ENCODE measurements at regions not wholly inside any gene's neighbourhood (a gene's known extent, or its start where the extent isn't known, plus 50 kb on each side); places are given as distances from the start of the nearest gene placed in this dataset.
A peak's percentile ranks its signal among the peaks of the same experiment; 100 is the strongest.

DNA sequence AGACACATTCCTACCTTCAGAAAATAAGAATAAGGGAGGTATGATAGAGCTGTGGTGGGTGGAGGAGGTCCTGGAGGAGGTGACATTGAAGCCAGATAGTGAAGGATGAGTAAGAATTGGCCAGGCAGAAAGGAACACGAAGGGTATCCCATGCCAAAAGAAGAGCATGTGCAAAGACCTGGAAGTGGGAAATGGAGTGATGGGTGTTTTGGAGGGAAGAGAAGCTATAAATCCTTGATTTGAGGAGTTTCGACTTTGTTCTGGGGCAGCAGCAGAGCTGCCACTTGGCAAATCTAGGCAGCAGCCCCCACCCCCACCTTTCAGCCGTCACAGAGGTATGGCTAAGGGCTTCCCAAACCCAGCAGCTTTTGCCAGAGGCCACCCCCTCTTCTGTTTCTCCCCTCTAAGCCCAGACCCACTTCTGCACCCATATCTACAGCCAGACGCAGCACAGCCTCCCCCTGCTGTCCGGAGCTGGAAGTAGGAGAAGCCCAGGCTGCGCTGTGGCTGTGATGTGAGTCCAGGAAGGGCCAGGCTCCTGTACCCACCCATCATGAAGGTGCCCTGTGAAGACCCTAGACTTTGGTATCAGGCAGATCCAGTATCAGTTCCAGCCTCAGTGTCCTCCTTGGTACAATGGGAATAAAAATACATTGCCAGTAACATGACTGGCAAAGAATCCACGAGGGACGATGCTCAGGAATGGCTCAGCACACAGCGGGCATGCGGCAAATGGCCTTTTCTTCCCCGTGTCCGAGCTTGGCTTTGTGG lies 188.7 kb upstream of the LINGO1 start:
- Histone ChIP-seq H3K4me1 (peaks cover 0 to 22% (median 8%) of the 10 kb centered on the region in 3 donors), H3K36me3 (no peaks in the 10 kb centered on the region), H3K4me3 (no peak overlapping the region), H3K27ac (no peak overlapping the region), H3K9me3 (no peaks in the 10 kb centered on the region), H3K27me3 (peaks cover 81% of the 10 kb centered on the region)
- 17 to 18% methylated on average over 5 of the region's 12 CpGs for WGBS, 2 donors (ENCODE audit: low coverage in 1 of 2)
- no peak for ATAC-seq
- TF ChIP-seq POLR2A (IDR thresholded peaks at IDR 0.05) = no peak
- TF ChIP-seq EP300 (IDR thresholded peaks at IDR 0.05) = no peak
- TF ChIP-seq, protein P1, sequence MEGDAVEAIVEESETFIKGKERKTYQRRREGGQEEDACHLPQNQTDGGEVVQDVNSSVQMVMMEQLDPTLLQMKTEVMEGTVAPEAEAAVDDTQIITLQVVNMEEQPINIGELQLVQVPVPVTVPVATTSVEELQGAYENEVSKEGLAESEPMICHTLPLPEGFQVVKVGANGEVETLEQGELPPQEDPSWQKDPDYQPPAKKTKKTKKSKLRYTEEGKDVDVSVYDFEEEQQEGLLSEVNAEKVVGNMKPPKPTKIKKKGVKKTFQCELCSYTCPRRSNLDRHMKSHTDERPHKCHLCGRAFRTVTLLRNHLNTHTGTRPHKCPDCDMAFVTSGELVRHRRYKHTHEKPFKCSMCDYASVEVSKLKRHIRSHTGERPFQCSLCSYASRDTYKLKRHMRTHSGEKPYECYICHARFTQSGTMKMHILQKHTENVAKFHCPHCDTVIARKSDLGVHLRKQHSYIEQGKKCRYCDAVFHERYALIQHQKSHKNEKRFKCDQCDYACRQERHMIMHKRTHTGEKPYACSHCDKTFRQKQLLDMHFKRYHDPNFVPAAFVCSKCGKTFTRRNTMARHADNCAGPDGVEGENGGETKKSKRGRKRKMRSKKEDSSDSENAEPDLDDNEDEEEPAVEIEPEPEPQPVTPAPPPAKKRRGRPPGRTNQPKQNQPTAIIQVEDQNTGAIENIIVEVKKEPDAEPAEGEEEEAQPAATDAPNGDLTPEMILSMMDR (IDR thresholded peaks at IDR 0.05) = peak in 3 of 4 experiments; percentile 44 to 55 (median 49)
- no peak for TF ChIP-seq POLR2AphosphoS5 (IDR thresholded peaks at IDR 0.05)

DNA sequence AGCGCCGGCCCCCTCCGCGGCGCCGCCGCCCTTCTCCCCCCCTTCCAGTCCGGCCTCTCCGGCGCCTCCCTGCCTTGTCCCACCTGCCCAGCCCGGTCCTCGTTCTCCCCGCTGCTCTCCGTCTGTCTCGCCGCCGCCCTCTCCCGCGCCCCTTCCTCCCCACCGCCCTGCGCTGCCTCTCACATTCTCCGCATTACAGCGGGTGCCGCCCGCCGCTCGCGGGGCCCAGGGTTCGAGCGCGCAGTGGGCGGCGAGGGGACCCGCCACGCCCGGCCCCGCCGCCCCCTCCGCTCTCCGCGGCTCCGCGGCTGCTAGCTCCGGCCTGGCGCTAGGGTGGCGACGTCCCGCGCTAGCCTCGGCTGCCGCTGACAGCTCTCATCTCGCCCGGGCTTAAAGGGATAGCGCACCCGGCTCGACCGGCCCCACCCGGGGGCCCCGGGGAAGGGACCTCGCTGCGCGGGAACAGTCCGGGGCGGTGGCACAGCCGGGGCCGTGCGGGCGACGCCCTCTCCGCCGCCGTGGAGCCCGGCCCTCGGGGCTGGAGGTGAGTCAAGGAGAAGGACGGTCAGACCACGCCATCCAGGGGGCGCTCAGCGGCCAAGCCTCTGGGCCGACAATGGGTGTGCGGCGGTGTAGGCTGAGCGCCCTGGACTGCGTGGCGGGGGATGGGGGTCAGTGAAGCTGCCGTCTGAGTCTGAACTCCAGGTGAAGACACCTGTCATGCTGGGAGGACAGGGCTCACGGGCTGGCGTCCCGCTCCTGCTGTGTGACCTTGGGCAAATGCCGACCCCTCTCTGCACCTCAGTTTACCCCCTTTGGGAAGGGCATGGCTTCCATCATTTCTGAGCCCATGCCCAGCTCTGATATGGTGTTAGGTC lies 187.4 kb upstream of the LINGO1 start:
- H3K9me3 ChIP-seq = no peaks in the 10 kb centered on the region
- peaks cover 0 to 22% (median 8%) of the 10 kb centered on the region in 3 donors for H3K4me1 ChIP-seq
- peaks cover 94% of the 10 kb centered on the region for H3K27me3 ChIP-seq
- H3K4me3 ChIP-seq = peak overlapping the region in 1 of 2 donors; percentile 47
- H3K27ac ChIP-seq = no peak overlapping the region
- no peak for ATAC-seq
- 2 to 4% methylated on average over 14 to 16 of the region's 89 CpGs for WGBS, 2 donors (ENCODE audit: low coverage in 1 of 2)
- no peaks in the 10 kb centered on the region for H3K36me3 ChIP-seq
- TF ChIP-seq, protein P1 (IDR thresholded peaks at IDR 0.05) = no peak
- TF ChIP-seq POLR2AphosphoS5 (IDR thresholded peaks at IDR 0.05) (no peak), POLR2A (IDR thresholded peaks at IDR 0.05) (no peak), EP300 (IDR thresholded peaks at IDR 0.05) (no peak)

DNA sequence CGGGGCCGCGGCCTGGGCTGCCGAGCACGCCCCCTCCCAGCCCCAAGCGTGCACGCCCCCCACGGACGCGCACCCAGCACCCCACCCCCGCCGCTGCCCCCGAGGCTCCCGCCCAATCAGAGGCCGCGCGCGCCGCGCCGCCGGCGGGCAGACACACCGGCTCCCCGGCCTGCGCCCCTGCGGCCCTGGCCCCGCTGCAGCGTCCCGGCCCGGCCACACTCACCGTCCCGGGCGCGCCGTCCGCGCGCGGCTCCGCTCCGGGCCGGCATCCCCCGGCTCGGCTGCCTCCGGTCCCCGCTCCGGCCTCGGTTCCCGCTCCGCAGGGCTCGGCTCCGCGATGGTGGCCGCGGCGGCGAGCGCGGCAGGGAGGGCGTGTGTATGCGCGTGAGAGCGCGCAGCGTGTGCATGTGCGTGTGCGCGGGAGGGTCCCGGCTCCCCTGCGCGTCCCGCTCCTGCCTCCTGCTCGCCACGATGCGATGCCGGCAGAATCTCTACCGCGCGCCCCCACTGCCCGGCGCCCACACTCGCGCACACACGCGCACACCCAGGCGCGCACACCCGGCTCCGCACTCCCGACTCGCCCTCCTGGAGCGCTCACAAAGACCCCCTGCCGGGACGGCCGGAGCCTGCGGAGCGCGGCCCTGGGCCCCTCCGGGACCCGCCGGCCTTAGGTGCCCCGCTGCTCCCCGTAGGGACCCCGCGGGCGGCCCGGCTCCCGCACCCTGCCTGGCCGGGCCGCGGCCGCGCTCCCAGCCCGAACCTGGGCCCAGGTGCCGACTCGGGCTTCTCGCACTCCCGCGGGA lies 186.5 kb upstream of the LINGO1 start:
- H3K36me3 ChIP-seq = no peaks in the 10 kb centered on the region
- H3K9me3 ChIP-seq = no peaks in the 10 kb centered on the region
- H3K27ac ChIP-seq = no peak overlapping the region
- no peak for ATAC-seq
- WGBS, 2 donors (ENCODE audit: low coverage in 1 of 2) = no CpG with 5 or more reads among the region's 120 CpGs
- peak overlapping the region in 1 of 2 donors; percentile 47 for H3K4me3 ChIP-seq
- TF ChIP-seq, protein P1 (IDR thresholded peaks at IDR 0.05) = no peak
- TF ChIP-seq EP300 (IDR thresholded peaks at IDR 0.05) (no peak), POLR2AphosphoS5 (IDR thresholded peaks at IDR 0.05) (no peak), POLR2A (IDR thresholded peaks at IDR 0.05) (no peak)
- peaks cover 98% of the 10 kb centered on the region for H3K27me3 ChIP-seq
- peaks cover 0 to 22% (median 8%) of the 10 kb centered on the region in 3 donors for H3K4me1 ChIP-seq

DNA sequence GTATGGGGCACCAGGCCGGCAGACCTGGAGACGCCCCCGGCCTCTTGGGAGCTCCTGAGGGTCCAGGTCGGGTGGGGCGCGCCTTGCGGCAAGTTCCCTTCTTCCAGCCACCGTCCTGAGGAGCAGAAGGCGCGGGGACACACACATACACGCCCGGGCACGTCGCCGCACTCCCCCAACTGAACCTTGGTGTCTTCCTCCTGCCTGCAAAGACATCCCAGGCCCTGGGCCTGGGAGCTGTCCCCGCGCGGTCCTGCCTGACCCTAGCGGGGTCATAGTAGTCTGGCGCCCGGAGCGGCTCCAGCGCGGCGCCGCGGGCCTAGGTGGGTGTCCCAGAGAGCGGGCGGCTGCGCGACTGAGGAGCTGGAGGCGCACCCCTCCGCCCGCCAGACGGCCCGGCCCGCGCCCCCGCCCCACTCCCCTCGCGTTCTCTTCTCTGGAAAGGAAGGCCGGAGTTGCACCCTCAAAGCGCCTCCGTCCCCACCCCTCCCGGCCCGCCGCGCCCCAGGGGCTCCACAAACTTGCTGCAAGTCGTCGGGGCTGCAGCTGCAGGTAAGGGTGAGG lies 185.9 kb upstream of the LINGO1 start:
- Histone ChIP-seq H3K36me3 (no peaks in the 10 kb centered on the region), H3K9me3 (no peaks in the 10 kb centered on the region), H3K27ac (no peak overlapping the region), H3K27me3 (peaks cover 98% of the 10 kb centered on the region), H3K4me1 (peaks cover 0 to 22% (median 8%) of the 10 kb centered on the region in 3 donors), H3K4me3 (peak overlapping the region in 1 of 2 donors; percentile 47)
- TF ChIP-seq EP300 (IDR thresholded peaks at IDR 0.05) = no peak
- no peak for ATAC-seq
- no CpG with 5 or more reads among the region's 50 CpGs for WGBS, 2 donors (ENCODE audit: low coverage in 1 of 2)
